NCI-H510A treated with DMSO at 0.1 percent for 48 hours (cell line): ENCODE measurements at regions not wholly inside any gene's neighbourhood (a gene's known extent, or its start where the extent isn't known, plus 50 kb on each side); places are given as distances from the start of the nearest gene placed in this dataset.
"Not testable (repeated sequence)": the region's sequence is repeated elsewhere in the genome, so short reads cannot be mapped to it uniquely, and the experiment has no call there.

ENCODE experiments used
- DNase-seq: peaks from one replicate; lab custom pipeline; 2025; lab: John Stamatoyannopoulos, UW

GRCh38 chr4:171342646-171343045 is 470.6 kb upstream of the GALNTL6 start:
- DNase-seq: no peak

GRCh38 chr4:171340258-171340657 is 472.9 kb upstream of the GALNTL6 start:
- DNase-seq: no peak

- DNase-seq: no peak
These were observed 478.7 kb upstream of the GALNTL6 start for GRCh38 chr4:171334549-171334948.

- peak; percentile 41 for DNase-seq
These were observed 504.5 kb upstream of the GALNTL6 start for GRCh38 chr4:171308661-171309060.

GRCh38 chr4:171298048-171298718 is 515.0 kb upstream of the GALNTL6 start:
- DNase-seq: not testable (repeated sequence)

GRCh38 chr4:171288816-171289432 is 524.3 kb upstream of the GALNTL6 start:
- DNase-seq: no peak

GRCh38 chr4:171281359-171281758 is 531.8 kb upstream of the GALNTL6 start:
- no peak for DNase-seq

- no peak for DNase-seq
These were observed 534.1 kb upstream of the GALNTL6 start for GRCh38 chr4:171279131-171279530.

- no peak for DNase-seq
These were observed 546.5 kb upstream of the GALNTL6 start for GRCh38 chr4:171266671-171267070.

- no peak for DNase-seq
These were observed 547.9 kb upstream of the GALNTL6 start for GRCh38 chr4:171265190-171265818.

- no peak for DNase-seq
These were observed 557.0 kb upstream of the GALNTL6 start for GRCh38 chr4:171256223-171256622.

GRCh38 chr4:171246948-171247347 is 566.3 kb upstream of the GALNTL6 start:
- DNase-seq: no peak

GRCh38 chr4:171242831-171243230 is 570.4 kb upstream of the GALNTL6 start:
- no peak for DNase-seq

GRCh38 chr4:171239196-171239595 is 574.0 kb upstream of the GALNTL6 start:
- DNase-seq: no peak

- DNase-seq: no peak
These were observed 577.7 kb upstream of the GALNTL6 start for GRCh38 chr4:171235521-171235920.

- not testable (repeated sequence) for DNase-seq
These were observed 583.9 kb upstream of the GALNTL6 start for GRCh38 chr4:171229354-171229753.

GRCh38 chr4:171221181-171221580 is 592.0 kb upstream of the GALNTL6 start:
- DNase-seq: no peak

GRCh38 chr4:171203425-171203824 is 609.8 kb upstream of the GALNTL6 start:
- DNase-seq: no peak

GRCh38 chr4:171202908-171203307 is 610.3 kb upstream of the GALNTL6 start:
- DNase-seq: no peak

- DNase-seq: no peak
These were observed 626.5 kb upstream of the GALNTL6 start for GRCh38 chr4:171186700-171187099.

GRCh38 chr4:171181090-171181489 is 632.1 kb upstream of the GALNTL6 start:
- DNase-seq: no peak

GRCh38 chr4:171170671-171171070 is 642.5 kb upstream of the GALNTL6 start:
- DNase-seq: no peak

- DNase-seq: no peak
These were observed 643.8 kb upstream of the GALNTL6 start for GRCh38 chr4:171169396-171169795.
